PC-3 (cell line): ENCODE measurements at regions not wholly inside any gene's neighbourhood (a gene's known extent, or its start where the extent isn't known, plus 50 kb on each side); places are given as distances from the start of the nearest gene placed in this dataset.

Source experiments
- ATAC-seq: fragments of 200-7000 bp; cut with Tn5 transposase; 2 replicates; pipeline ENCODE4 v1.9.1; 2020; ENCODE audit warnings: mild to moderate bottlenecking, moderate library complexity
- BruUV-seq: library from RNA; stranded (reverse); fragments of 400-500 nt; replicated peaks from 2 replicates; lab custom pipeline; 2021; lab: Mats Ljungman, UMichigan
- CTCF ChIA-PET: fragments of 300-600 bp; sonication (Branson Sonifier 250); formaldehyde crosslinking; loops from one replicate; lab custom pipeline; 2022; ENCODE audit warnings: antibody characterized with exemption; lab: Charles Lee
- POLR2A ChIA-PET: fragments of 300-600 bp; sonication (Branson Sonifier 250); formaldehyde crosslinking; loops from one replicate; lab custom pipeline; 2022; ENCODE audit warnings: antibody characterized with exemption; ENCODE audit not compliant: unreplicated experiment; lab: Charles Lee
- DNase-seq: peaks from one replicate; pipeline ENCODE4 v3.0.0-alpha.2; 2015
- H2AFZ ChIP-seq: fragments of 300-600 bp; sonication (generic); 2 replicates; pipeline ENCODE4 v1.6.0; 2016; ENCODE audit warnings: antibody characterized with exemption, low read length
- H3F3A ChIP-seq: fragments of 300-600 bp; sonication (generic); one replicate; pipeline ENCODE4 v1.6.0; 2017; ENCODE audit warnings: antibody characterized with exemption, low read length, control low read depth, mild to moderate bottlenecking; ENCODE audit not compliant: unreplicated experiment
- H3K27ac ChIP-seq: fragments of 300-600 bp; sonication (generic); 2 replicates; pipeline ENCODE4 v1.5.1; 2016; ENCODE audit warnings: mild to moderate bottlenecking, low read length
- H3K27me3 ChIP-seq: fragments of 300-600 bp; sonication (generic); 2 replicates; pipeline ENCODE4 v1.6.1; 2016; ENCODE audit warnings: low read length, mixed read lengths
- H3K36me3 ChIP-seq: fragments of 300-600 bp; sonication (generic); 2 replicates; pipeline ENCODE4 v1.6.1; 2016; ENCODE audit warnings: low read depth, mixed run types, low read length, mixed read lengths
- H3K4me1 ChIP-seq: fragments of 300-600 bp; sonication (generic); 2 replicates; pipeline ENCODE4 v1.5.1; 2016; ENCODE audit warnings: low read length; ENCODE audit not compliant: insufficient read depth
- H3K4me2 ChIP-seq: fragments of 300-600 bp; sonication (generic); 2 replicates; pipeline ENCODE4 v1.6.0; 2016; ENCODE audit warnings: low read length
- H3K4me3 ChIP-seq: fragments of 300-600 bp; sonication (generic); 2 replicates; pipeline ENCODE4 v1.5.1; 2016; ENCODE audit warnings: mild to moderate bottlenecking, low read length, mixed read lengths
- H3K79me2 ChIP-seq: fragments of 300-600 bp; sonication (generic); 2 replicates; pipeline ENCODE4 v1.6.1; 2017; ENCODE audit warnings: low read length, mixed read lengths
- H3K9ac ChIP-seq: fragments of 300-600 bp; sonication (generic); 2 replicates; pipeline ENCODE4 v1.6.0; 2016; ENCODE audit warnings: mild to moderate bottlenecking, low read length
- H3K9me2 ChIP-seq: fragments of 300-600 bp; sonication (generic); replicated peaks from 2 replicates; pipeline ENCODE4 v1.6.1; 2016; ENCODE audit warnings: mixed run types, low read length, mixed read lengths
- H3K9me3 ChIP-seq: fragments of 300-600 bp; sonication (generic); 2 replicates; pipeline ENCODE4 v1.6.1; 2016; ENCODE audit warnings: low read length, mixed read lengths
- H4K20me1 ChIP-seq: fragments of 300-600 bp; sonication (generic); 2 replicates; pipeline ENCODE4 v1.6.1; 2016; ENCODE audit warnings: low read length, mixed read lengths
- EZH2 ChIP-seq: fragments of 300-600 bp; sonication (generic); IDR thresholded peaks from one replicate; pipeline ENCODE4 v1.6.1; 2017; ENCODE audit warnings: antibody characterized with exemption, mild to moderate bottlenecking, low read length; ENCODE audit not compliant: unreplicated experiment
- EZH2phosphoT487 ChIP-seq: fragments of 300-600 bp; sonication (generic); IDR thresholded peaks from 2 replicates; pipeline ENCODE4 v1.6.1; 2018; ENCODE audit warnings: mild to moderate bottlenecking, antibody characterized with exemption, low read length, borderline replicate concordance
- intact Hi-C: fragments of 100-400 bp; cut with micrococcal nuclease; formaldehyde crosslinking; loops from 2 replicates; pipeline ENCODE4 v1.9.0; 2023
- TF ChIP-seq, protein P1 (sequence below): fragments of 300-600 bp; sonication (generic); conservative IDR thresholded peaks from 2 replicates; pipeline ENCODE4 v1.5.1; 2017; ENCODE audit warnings: antibody characterized with exemption, low read depth, mild to moderate bottlenecking, low read length

DNA sequence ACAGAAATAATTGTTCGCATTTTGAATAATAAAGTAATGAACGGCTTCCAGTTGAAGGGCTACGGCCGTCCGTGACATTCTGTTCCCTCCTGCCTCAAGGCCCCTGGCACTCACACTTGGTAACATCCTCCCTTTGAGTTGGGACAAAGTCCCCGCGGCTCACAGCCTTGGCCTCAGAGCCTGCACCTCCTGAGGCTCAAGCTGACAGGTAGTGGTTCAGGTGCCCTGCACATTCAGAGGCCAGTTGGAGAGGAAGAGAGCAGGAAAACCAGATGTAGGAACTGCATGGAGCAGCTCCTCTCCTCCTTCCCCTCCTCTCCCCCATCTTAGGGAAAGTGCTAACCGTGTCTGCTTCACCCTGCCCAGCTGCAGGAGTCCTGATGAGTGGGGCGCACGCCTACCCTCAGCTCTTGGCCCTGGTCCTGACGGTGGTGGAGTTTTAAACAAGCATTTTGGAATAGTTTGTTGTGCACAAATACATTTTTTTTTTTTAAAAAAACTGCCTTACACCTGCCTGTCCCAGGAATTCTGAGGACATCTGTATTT lies 393.1 kb downstream of the SMOC2 start:
- Histone ChIP-seq H3K27ac (no peak overlapping the region), H3K4me3 (no peak overlapping the region), H3F3A (no peaks in the 10 kb centered on the region), H3K36me3 (no peaks in the 10 kb centered on the region), H4K20me1 (no peaks in the 10 kb centered on the region), H3K79me2 (no peaks in the 10 kb centered on the region), H2AFZ (no peak overlapping the region), H3K9me3 (no peaks in the 10 kb centered on the region), H3K9ac (no peak overlapping the region), H3K4me2 (no peak overlapping the region), H3K4me1 (no peaks in the 10 kb centered on the region; the same call in 1 of the 2 replicates), H3K9me2 (no peaks in the 10 kb centered on the region), H3K27me3 (peaks cover 22% of the 10 kb centered on the region; the same call in 1 of the 2 replicates)
- ChIA-PET POLR2A (no interaction called here), CTCF (no interaction called here)
- no peak for ATAC-seq
- TF ChIP-seq EZH2phosphoT487 = no peak
- TF ChIP-seq EZH2 = no peak
- TF ChIP-seq, protein P1, sequence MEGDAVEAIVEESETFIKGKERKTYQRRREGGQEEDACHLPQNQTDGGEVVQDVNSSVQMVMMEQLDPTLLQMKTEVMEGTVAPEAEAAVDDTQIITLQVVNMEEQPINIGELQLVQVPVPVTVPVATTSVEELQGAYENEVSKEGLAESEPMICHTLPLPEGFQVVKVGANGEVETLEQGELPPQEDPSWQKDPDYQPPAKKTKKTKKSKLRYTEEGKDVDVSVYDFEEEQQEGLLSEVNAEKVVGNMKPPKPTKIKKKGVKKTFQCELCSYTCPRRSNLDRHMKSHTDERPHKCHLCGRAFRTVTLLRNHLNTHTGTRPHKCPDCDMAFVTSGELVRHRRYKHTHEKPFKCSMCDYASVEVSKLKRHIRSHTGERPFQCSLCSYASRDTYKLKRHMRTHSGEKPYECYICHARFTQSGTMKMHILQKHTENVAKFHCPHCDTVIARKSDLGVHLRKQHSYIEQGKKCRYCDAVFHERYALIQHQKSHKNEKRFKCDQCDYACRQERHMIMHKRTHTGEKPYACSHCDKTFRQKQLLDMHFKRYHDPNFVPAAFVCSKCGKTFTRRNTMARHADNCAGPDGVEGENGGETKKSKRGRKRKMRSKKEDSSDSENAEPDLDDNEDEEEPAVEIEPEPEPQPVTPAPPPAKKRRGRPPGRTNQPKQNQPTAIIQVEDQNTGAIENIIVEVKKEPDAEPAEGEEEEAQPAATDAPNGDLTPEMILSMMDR = no peak
- intact Hi-C loops = no loop called here
- BruUV-seq = no TSS peak
- DNase-seq = no peak

DNA sequence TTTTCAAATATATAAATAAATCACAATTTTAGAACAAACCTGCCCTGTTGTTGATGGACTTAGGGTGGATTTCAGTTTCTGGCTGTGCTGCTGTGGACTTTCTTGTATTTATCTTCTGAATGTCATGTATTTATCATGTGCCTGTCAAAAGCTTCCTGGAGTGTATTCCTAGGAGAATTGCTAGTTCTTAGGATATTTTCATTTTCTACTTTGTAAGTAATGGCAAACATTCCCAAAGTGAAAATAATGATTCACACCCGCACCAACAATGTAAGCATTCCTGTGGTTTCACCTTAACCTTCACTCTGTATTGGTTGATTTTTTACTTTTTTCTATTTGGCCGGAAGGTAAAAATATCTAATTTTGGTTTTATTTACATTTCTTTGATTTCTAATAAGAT lies 387.8 kb downstream of the SMOC2 start:
- Histone ChIP-seq H3K4me3 (no peak overlapping the region), H3K9me3 (no peaks in the 10 kb centered on the region), H3F3A (no peaks in the 10 kb centered on the region), H2AFZ (no peak overlapping the region), H3K9me2 (no peaks in the 10 kb centered on the region), H3K27ac (no peak overlapping the region), H3K27me3 (peaks cover 18% of the 10 kb centered on the region), H3K36me3 (no peaks in the 10 kb centered on the region), H3K9ac (no peak overlapping the region), H3K79me2 (no peaks in the 10 kb centered on the region), H4K20me1 (no peaks in the 10 kb centered on the region), H3K4me2 (0 out of 2 replicates have a peak overlapping the region, but pooled peaks have one; percentile 2), H3K4me1 (no peaks in the 10 kb centered on the region; the same call in 1 of the 2 replicates)
- TF ChIP-seq EZH2 = no peak
- TF ChIP-seq, protein P1 = no peak
- TF ChIP-seq EZH2phosphoT487 = no peak
- DNase-seq (peak; percentile 45), ATAC-seq (no peak)
- no TSS peak for BruUV-seq
- POLR2A ChIA-PET = no interaction called here
- intact Hi-C loops = no loop called here
- CTCF ChIA-PET = no interaction called here

DNA sequence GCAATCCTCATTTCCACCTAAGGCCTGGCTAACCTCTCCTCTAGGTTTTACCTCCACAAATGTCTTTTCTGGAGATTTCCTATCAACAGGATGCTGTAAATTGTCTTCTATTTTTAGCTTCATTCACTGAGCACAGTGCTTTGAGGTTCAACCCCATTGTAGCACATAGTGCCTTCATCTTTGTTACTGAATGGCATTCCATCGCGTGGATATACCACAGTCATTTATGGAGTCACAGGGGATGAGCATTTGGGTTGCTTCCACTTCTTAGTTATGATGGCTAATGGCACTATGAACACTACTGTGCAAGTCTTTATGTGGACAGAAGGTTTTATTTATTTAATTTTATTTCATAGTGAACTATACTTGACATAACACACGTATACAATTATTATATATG lies 387.1 kb downstream of the SMOC2 start:
- Histone ChIP-seq H2AFZ (no peak overlapping the region), H3K4me2 (no peak overlapping the region), H3K4me1 (no peaks in the 10 kb centered on the region; the same call in 1 of the 2 replicates), H3K4me3 (no peak overlapping the region), H3K36me3 (no peaks in the 10 kb centered on the region), H3K27ac (no peak overlapping the region), H3F3A (no peaks in the 10 kb centered on the region), H3K9ac (no peak overlapping the region), H3K79me2 (no peaks in the 10 kb centered on the region), H4K20me1 (no peaks in the 10 kb centered on the region), H3K9me2 (no peaks in the 10 kb centered on the region), H3K9me3 (no peaks in the 10 kb centered on the region), H3K27me3 (peaks cover 12% of the 10 kb centered on the region)
- CTCF ChIA-PET = no interaction called here
- intact Hi-C loops = no loop called here
- POLR2A ChIA-PET = no interaction called here
- BruUV-seq = no TSS peak
- TF ChIP-seq, protein P1 = no peak
- no peak for TF ChIP-seq EZH2phosphoT487
- no peak for TF ChIP-seq EZH2
- DNase-seq = no peak
- ATAC-seq = no peak
